ENCODE measurements at regions not wholly inside any gene's neighbourhood (a gene's known extent, or its start where the extent isn't known, plus 50 kb on each side); places are given as distances from the start of the nearest gene placed in this dataset.
"Not testable (repeated sequence)": the region's sequence is repeated elsewhere in the genome, so short reads cannot be mapped to it uniquely, and the experiment has no call there.

- ATAC-seq (replicated peaks) (no peak), DNase-seq (no peak)
- no peak overlapping the region for H3K4me3 Mint-ChIP-seq
- H3K36me3 Mint-ChIP-seq, result no peaks in the 10 kb centered on the region
- no peaks in the 10 kb centered on the region for H3K4me1 Mint-ChIP-seq
- no peak overlapping the region for H3K27ac Mint-ChIP-seq
- H3K27me3 Mint-ChIP-seq, result peaks cover 0 to 15% of the 10 kb centered on the region in 2 donors
- H3K9me3 Mint-ChIP-seq, result peaks cover 4 to 7% of the 10 kb centered on the region in 2 donors
Observed at GRCh38 chr7:155944901-155945300, 132.6 kb upstream of the SHH start.

GRCh38 chr7:155943251-155943899, 131.1 kb upstream of the SHH start:
- ATAC-seq (replicated peaks) (no peak), DNase-seq (no peak)
- Mint-ChIP-seq H3K27ac (no peak overlapping the region), H3K36me3 (no peaks in the 10 kb centered on the region), H3K4me1 (no peaks in the 10 kb centered on the region), H3K4me3 (no peak overlapping the region), H3K27me3 (peaks cover 0 to 16% of the 10 kb centered on the region in 2 donors), H3K9me3 (peaks cover 11 to 13% of the 10 kb centered on the region in 2 donors)

GRCh38 chr7:155942226-155942950, 130.1 kb upstream of the SHH start:
- H3K4me3 Mint-ChIP-seq, result no peak overlapping the region
- H3K27ac Mint-ChIP-seq, result no peak overlapping the region
- no peaks in the 10 kb centered on the region for H3K4me1 Mint-ChIP-seq
- no peaks in the 10 kb centered on the region for H3K36me3 Mint-ChIP-seq
- H3K27me3 Mint-ChIP-seq, result peaks cover 3 to 21% of the 10 kb centered on the region in 2 donors
- DNase-seq (no peak), ATAC-seq (replicated peaks) (no peak)
- H3K9me3 Mint-ChIP-seq, result peaks cover 13% of the 10 kb centered on the region in 2 donors

GRCh38 chr7:155941688-155942087, 129.4 kb upstream of the SHH start:
- no peak for ATAC-seq (replicated peaks)
- no peaks in the 10 kb centered on the region for H3K36me3 Mint-ChIP-seq
- H3K9me3 Mint-ChIP-seq, result peaks cover 13% of the 10 kb centered on the region in 2 donors
- DNase-seq, result no peak
- no peak overlapping the region for H3K4me3 Mint-ChIP-seq
- H3K27me3 Mint-ChIP-seq, result peaks cover 8 to 26% of the 10 kb centered on the region in 2 donors
- no peaks in the 10 kb centered on the region for H3K4me1 Mint-ChIP-seq
- no peak overlapping the region for H3K27ac Mint-ChIP-seq

DNA sequence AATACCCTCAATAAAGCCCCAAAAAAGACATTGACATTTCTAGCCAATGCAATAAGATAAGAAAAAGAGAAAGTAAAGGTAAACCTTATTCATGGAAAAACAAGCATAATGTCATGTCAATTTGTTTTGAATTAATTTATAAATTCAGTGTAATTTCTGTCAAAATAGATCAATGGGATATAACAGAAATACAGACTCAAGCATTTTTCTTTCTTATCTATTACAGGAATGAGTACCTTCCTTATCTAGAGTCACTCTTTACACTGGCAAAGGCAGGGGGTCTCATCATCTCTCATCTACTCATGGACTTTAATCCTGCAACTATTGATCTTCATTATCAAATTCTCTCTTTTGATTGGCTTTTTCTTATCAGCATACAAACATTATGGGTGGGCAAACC, 127.1 kb upstream of the SHH start:
- Mint-ChIP-seq H3K9me3 (peaks cover 11 to 20% of the 10 kb centered on the region in 2 donors), H3K4me1 (no peaks in the 10 kb centered on the region), H3K27ac (no peak overlapping the region), H3K36me3 (no peaks in the 10 kb centered on the region), H3K4me3 (no peak overlapping the region), H3K27me3 (peaks cover 8 to 20% of the 10 kb centered on the region in 2 donors)
- DNase-seq (no peak), ATAC-seq (replicated peaks) (no peak)

DNA sequence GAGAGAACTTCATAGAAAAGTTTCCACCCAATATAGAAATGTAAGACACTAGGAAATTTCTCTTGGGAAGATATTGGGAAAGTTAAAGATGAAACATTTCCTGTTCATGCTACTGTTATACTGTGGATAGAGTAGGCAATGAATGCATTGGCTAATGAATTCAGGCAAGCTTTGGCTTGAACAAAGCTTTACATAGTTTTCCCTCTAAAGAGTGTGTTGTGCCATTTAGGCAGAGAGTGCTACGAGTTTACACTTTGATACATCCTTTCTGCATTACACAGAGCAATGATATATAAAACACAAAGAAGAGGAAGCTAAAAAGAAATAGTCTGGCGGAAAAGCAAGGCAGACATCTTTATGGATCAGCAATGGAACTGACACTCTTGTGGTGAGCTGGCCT, 125.9 kb upstream of the SHH start:
- no peak for DNase-seq
- H3K36me3 Mint-ChIP-seq, result no peaks in the 10 kb centered on the region
- ATAC-seq (replicated peaks), result no peak
- no peak overlapping the region for H3K27ac Mint-ChIP-seq
- H3K27me3 Mint-ChIP-seq, result peaks cover 8 to 19% of the 10 kb centered on the region in 2 donors
- no peak overlapping the region for H3K4me3 Mint-ChIP-seq
- H3K4me1 Mint-ChIP-seq, result no peaks in the 10 kb centered on the region
- H3K9me3 Mint-ChIP-seq, result peaks cover 11 to 20% of the 10 kb centered on the region in 2 donors

GRCh38 chr7:155935726-155936125, 123.5 kb upstream of the SHH start:
- Mint-ChIP-seq H3K27ac (no peak overlapping the region), H3K4me1 (no peaks in the 10 kb centered on the region), H3K27me3 (peaks cover 8 to 19% of the 10 kb centered on the region in 2 donors), H3K4me3 (no peak overlapping the region), H3K9me3 (peaks cover 11 to 20% of the 10 kb centered on the region in 2 donors), H3K36me3 (no peaks in the 10 kb centered on the region)
- ATAC-seq (replicated peaks), result no peak
- DNase-seq, result no peak

DNA sequence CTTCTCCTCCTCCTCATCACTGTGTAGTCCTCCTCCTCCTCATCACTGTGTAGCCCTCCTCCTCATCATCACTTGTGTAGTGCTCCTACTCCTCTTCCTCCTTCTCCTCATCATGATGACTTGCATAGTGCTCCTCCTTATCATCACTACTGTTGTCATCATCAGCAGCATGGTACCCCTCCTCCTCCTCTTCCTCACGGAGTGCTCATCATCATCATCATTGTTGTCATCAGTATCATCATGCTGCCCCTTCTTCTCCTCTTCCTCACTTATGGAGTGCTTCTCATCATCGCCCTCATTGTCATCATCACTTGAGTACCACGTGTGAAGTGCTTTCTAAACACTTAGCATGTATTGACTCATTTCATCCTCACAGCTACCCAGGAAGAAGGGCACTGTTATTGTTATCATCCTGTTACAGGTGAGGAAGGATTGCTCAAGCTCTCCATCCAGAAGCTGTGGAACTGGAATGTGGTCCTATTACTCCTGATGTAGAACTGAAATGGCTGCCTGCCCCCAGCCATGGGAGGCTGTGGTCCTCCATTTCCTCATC, 122.8 kb upstream of the SHH start:
- H3K27me3 Mint-ChIP-seq, result peaks cover 8 to 13% of the 10 kb centered on the region in 2 donors
- H3K4me3 Mint-ChIP-seq, result no peak overlapping the region
- no peaks in the 10 kb centered on the region for H3K36me3 Mint-ChIP-seq
- no peaks in the 10 kb centered on the region for H3K4me1 Mint-ChIP-seq
- no peak for ATAC-seq (replicated peaks)
- peaks cover 10 to 17% of the 10 kb centered on the region in 2 donors for H3K9me3 Mint-ChIP-seq
- DNase-seq, result no peak
- H3K27ac Mint-ChIP-seq, result no peak overlapping the region

DNA sequence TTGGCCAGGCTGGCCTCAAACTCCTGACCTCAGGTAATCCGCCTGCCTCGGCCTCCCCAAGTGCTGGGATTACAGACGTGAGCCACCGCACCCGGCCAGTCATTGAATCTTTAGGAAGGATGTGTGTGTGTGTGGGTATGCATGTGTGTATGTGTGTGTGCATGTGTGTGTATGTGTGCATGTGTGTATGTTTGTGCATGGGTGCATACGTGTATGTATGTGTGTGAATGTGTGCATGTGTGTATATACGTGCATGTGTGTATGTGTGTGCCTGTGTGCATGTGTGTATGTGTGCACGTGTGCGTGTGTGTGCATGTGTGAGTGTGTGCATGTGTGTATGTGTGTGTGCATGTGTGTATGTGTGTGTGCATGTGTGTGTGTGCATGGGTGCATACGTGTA, 120.1 kb upstream of the SHH start:
- H3K27me3 Mint-ChIP-seq, result peaks cover 5 to 12% of the 10 kb centered on the region in 2 donors
- H3K36me3 Mint-ChIP-seq; ATAC-seq (replicated peaks); DNase-seq; H3K4me1 Mint-ChIP-seq; H3K9me3 Mint-ChIP-seq; H3K27ac Mint-ChIP-seq; H3K4me3 Mint-ChIP-seq: not testable (repeated sequence)

- H3K4me1 Mint-ChIP-seq, result no peaks in the 10 kb centered on the region
- ATAC-seq (replicated peaks), result no peak
Observed at GRCh38 chr7:155931396-155932085, 119.3 kb upstream of the SHH start.

DNA sequence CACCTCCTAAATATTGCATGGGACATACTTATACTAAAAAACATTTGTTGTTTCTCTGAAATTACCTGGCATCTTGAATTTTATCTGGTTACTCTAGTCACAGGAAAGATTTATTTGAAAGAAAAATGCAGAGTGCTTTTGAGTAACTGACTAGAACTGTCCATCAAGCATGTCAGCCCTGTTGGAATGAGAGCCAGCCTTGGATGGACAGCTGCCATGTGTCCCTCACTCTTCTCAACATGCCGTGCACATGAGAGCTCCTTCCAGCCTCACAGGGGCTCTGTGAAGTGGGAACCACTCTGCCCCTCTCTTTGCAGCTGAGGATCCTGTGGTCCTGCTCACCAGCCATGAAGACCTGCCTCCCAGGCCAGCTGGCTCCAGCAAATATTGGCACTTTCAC, 118.3 kb upstream of the SHH start:
- H3K4me3 Mint-ChIP-seq, result no peak overlapping the region
- no peak overlapping the region for H3K27ac Mint-ChIP-seq
- peaks cover 0 to 12% of the 10 kb centered on the region in 2 donors for H3K27me3 Mint-ChIP-seq
- no peaks in the 10 kb centered on the region for H3K36me3 Mint-ChIP-seq
- H3K4me1 Mint-ChIP-seq, result no peaks in the 10 kb centered on the region
- DNase-seq (no peak), ATAC-seq (replicated peaks) (no peak)
- peaks cover 3 to 7% of the 10 kb centered on the region in 2 donors for H3K9me3 Mint-ChIP-seq

More at GRCh38 chr7:155931396-155932085, 119.3 kb upstream of the SHH start:
- Mint-ChIP-seq H3K9me3 (peaks cover 3 to 7% of the 10 kb centered on the region in 2 donors), H3K27me3 (peaks cover 0 to 10% of the 10 kb centered on the region in 2 donors), H3K36me3 (no peaks in the 10 kb centered on the region), H3K4me3 (no peak overlapping the region), H3K27ac (no peak overlapping the region)
- no peak for DNase-seq

DNA sequence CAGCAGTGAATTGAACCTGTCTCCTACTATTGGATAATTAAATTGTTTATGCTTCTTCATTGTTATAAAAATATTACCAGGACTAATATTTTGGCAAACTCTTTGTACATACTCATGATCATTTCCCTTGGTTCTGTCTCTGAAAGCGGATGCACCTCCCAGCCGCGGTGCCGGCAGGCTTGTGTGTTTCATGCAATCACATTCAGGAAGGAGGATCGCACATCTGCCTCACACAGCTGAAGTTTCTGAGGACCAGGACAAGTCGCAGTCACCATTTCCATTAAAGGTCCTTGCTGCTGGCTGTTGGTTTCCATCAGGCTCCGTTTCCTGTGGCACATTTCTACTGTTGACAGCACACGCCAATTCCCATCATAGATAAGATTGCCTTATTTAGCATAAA, 117.8 kb upstream of the SHH start:
- H3K4me1 Mint-ChIP-seq, result no peaks in the 10 kb centered on the region
- DNase-seq (no peak), ATAC-seq (replicated peaks) (no peak)
- no peaks in the 10 kb centered on the region for H3K36me3 Mint-ChIP-seq
- no peak overlapping the region for H3K4me3 Mint-ChIP-seq
- H3K9me3 Mint-ChIP-seq, result peaks cover 3 to 5% of the 10 kb centered on the region in 2 donors
- peaks cover 0 to 12% of the 10 kb centered on the region in 2 donors for H3K27me3 Mint-ChIP-seq
- H3K27ac Mint-ChIP-seq, result no peak overlapping the region

DNA sequence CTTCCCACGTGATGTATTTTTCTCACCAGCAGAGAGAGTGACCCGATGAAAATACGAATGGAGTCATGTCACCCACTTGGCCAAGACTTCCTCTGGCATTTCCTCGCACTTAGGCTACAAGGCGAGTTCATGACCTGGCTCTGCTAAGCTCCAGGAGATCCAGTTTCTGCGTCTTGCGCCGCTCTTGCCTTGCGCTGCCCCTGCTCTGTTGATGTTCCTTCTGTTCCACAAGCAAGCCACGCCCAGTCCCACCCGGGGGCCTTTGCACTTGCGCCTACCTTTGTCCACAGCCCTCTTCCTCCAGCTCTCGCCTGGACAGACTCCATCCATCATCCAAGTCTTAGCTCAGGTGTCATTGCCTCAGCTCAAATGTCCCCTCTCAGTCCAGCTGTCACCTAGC, 116.3 kb upstream of the SHH start:
- ATAC-seq (replicated peaks), result no peak
- Mint-ChIP-seq H3K36me3 (no peaks in the 10 kb centered on the region), H3K4me3 (no peak overlapping the region), H3K4me1 (no peaks in the 10 kb centered on the region), H3K27ac (no peak overlapping the region), H3K9me3 (no peaks in the 10 kb centered on the region), H3K27me3 (peaks cover 0 to 12% of the 10 kb centered on the region in 2 donors)
- DNase-seq, result no peak

DNA sequence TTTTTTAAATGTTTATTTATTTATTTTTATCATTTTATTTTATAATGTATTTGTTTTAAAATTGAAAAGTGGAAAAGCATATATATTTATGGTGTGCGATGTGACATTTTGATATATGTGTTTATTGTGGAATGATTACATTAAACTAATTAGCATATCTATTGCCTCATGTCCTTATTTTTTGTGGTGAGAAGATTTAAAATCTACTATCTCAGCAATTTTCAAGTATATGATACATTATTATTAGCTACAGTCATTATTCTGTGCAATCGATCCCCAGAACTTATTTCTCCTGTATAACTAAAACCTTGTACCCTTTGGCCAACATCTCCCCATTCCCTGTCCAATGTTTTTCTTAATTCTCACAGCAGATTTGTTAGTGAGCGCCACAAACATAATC, 115.6 kb upstream of the SHH start:
- Mint-ChIP-seq H3K9me3 (no peaks in the 10 kb centered on the region), H3K4me1 (no peaks in the 10 kb centered on the region), H3K4me3 (no peak overlapping the region), H3K36me3 (no peaks in the 10 kb centered on the region), H3K27ac (no peak overlapping the region), H3K27me3 (peaks cover 0 to 12% of the 10 kb centered on the region in 2 donors)
- DNase-seq (no peak), ATAC-seq (replicated peaks) (no peak)
